Peyer's patch (tissue), 4 donors: ENCODE measurements at regions not wholly inside any gene's neighbourhood (a gene's known extent, or its start where the extent isn't known, plus 50 kb on each side); places are given as distances from the start of the nearest gene placed in this dataset.
"Not testable (repeated sequence)": the region's sequence is repeated elsewhere in the genome, so short reads cannot be mapped to it uniquely, and the experiment has no call there.

ENCODE experiments used
- DNase-seq, 3 donors: peaks; one replicate each; pipeline ENCODE4 v3.0.0-alpha.2; 2017 to 2019
- H3K27ac ChIP-seq, 4 donors: fragments of 200-600 bp; sonication (generic); one replicate each; pipeline ENCODE4 v1.5.1; 2016 to 2019
- H3K27me3 ChIP-seq, 2 donors: fragments of 200-600 bp; sonication (generic); one replicate each; pipeline ENCODE4 v1.5.1; 2019
- H3K36me3 ChIP-seq, 3 donors: fragments of 200-600 bp; sonication (generic); one replicate each; pipeline ENCODE4 v1.5.1; 2016 to 2019
- H3K4me1 ChIP-seq, 4 donors: fragments of 200-600 bp; sonication (generic); one replicate each; pipeline ENCODE4 v1.5.1; 2016 to 2019
- H3K4me3 ChIP-seq, 4 donors: fragments of 200-600 bp; sonication (generic); 1 replicate in 3 of 4; 2 replicates in 1 of 4; pipeline ENCODE4 v1.5.1; 2016 to 2019; ENCODE audit warnings: mild to moderate bottlenecking in 1 of 4
- H3K9me3 ChIP-seq, 4 donors: fragments of 200-600 bp; sonication (generic); one replicate each; pipeline ENCODE4 v1.5.1; 2016 to 2019; ENCODE audit warnings: mild to moderate bottlenecking in 1 of 4
- CTCF ChIP-seq, 6 experiments: fragments of 450-650 bp in 4 of 6; fragments of 200-600 bp in 2 of 6; sonication (generic) in 1 of 6; IDR thresholded peaks; one replicate each; pipeline ENCODE4 v1.5.1; 2017 to 2019; ENCODE audit warnings: antibody characterized with exemption in 6 of 6, mild to moderate bottlenecking in 3 of 6, moderate library complexity in 1 of 6
- POLR2A ChIP-seq, 2 donors: fragments of 450-650 bp; IDR thresholded peaks; one replicate each; pipeline ENCODE4 v1.5.1; 2017; ENCODE audit warnings: antibody characterized with exemption in 2 of 2, mild to moderate bottlenecking in 2 of 2, moderate library complexity in 2 of 2

GRCh38 chr16:85239239-85239638 lies 127.0 kb upstream of the CIBAR2 start:
- no peak overlapping the region for H3K4me3 ChIP-seq
- no peaks in the 10 kb centered on the region for H3K36me3 ChIP-seq
- DNase-seq, result no peak
- TF ChIP-seq CTCF (IDR thresholded peaks at IDR 0.05) (no peak), POLR2A (IDR thresholded peaks at IDR 0.05) (no peak)
- peaks cover 0 to 29% (median 7%) of the 10 kb centered on the region in 4 donors for H3K4me1 ChIP-seq
- H3K27me3 ChIP-seq, result no peaks in the 10 kb centered on the region
- H3K9me3 ChIP-seq, result no peaks in the 10 kb centered on the region
- H3K27ac ChIP-seq, result no peak overlapping the region

- Histone ChIP-seq H3K4me3 (no peak overlapping the region), H3K9me3 (no peaks in the 10 kb centered on the region), H3K4me1 (peaks cover 0 to 23% (median 7%) of the 10 kb centered on the region in 4 donors), H3K36me3 (no peaks in the 10 kb centered on the region), H3K27me3 (no peaks in the 10 kb centered on the region), H3K27ac (no peak overlapping the region)
- TF ChIP-seq POLR2A (IDR thresholded peaks at IDR 0.05) (no peak), CTCF (IDR thresholded peaks at IDR 0.05) (no peak)
- no peak for DNase-seq
These were observed 127.6 kb upstream of the CIBAR2 start for GRCh38 chr16:85239871-85240270.

- Histone ChIP-seq H3K27ac (no peak overlapping the region), H3K4me3 (no peak overlapping the region), H3K9me3 (no peaks in the 10 kb centered on the region), H3K36me3 (no peaks in the 10 kb centered on the region), H3K27me3 (no peaks in the 10 kb centered on the region), H3K4me1 (peaks cover 0 to 9% (median 0%) of the 10 kb centered on the region in 4 donors)
- DNase-seq, result no peak
- TF ChIP-seq CTCF (IDR thresholded peaks at IDR 0.05) (no peak), POLR2A (IDR thresholded peaks at IDR 0.05) (no peak)
These were observed 129.0 kb upstream of the CIBAR2 start for GRCh38 chr16:85240982-85241924.

- Histone ChIP-seq H3K36me3 (no peaks in the 10 kb centered on the region), H3K4me1 (peaks cover 0 to 6% (median 0%) of the 10 kb centered on the region in 4 donors), H3K4me3 (no peak overlapping the region), H3K27me3 (no peaks in the 10 kb centered on the region), H3K9me3 (no peaks in the 10 kb centered on the region), H3K27ac (no peak overlapping the region)
- TF ChIP-seq POLR2A (IDR thresholded peaks at IDR 0.05) (no peak), CTCF (IDR thresholded peaks at IDR 0.05) (no peak)
- DNase-seq, result no peak
These were observed 129.9 kb upstream of the CIBAR2 start for GRCh38 chr16:85242140-85242539.

GRCh38 chr16:85243308-85243707 lies 131.0 kb upstream of the CIBAR2 start:
- no peaks in the 10 kb centered on the region for H3K27me3 ChIP-seq
- peaks cover 0 to 2% (median 0%) of the 10 kb centered on the region in 4 donors for H3K4me1 ChIP-seq
- H3K4me3 ChIP-seq, result no peak overlapping the region
- no peaks in the 10 kb centered on the region for H3K9me3 ChIP-seq
- no peak for DNase-seq
- H3K27ac ChIP-seq, result no peak overlapping the region
- TF ChIP-seq CTCF (IDR thresholded peaks at IDR 0.05) (no peak), POLR2A (IDR thresholded peaks at IDR 0.05) (no peak)
- no peaks in the 10 kb centered on the region for H3K36me3 ChIP-seq

GRCh38 chr16:85244452-85244851 lies 132.2 kb upstream of the CIBAR2 start:
- not testable (repeated sequence) for H3K36me3 ChIP-seq, H3K27me3 ChIP-seq, H3K9me3 ChIP-seq, H3K27ac ChIP-seq, DNase-seq, H3K4me1 ChIP-seq, H3K4me3 ChIP-seq
